HFFc6 (cell line): ENCODE measurements at regions not wholly inside any gene's neighbourhood (a gene's known extent, or its start where the extent isn't known, plus 50 kb on each side); places are given as distances from the start of the nearest gene placed in this dataset.

ENCODE experiments used
- DNase-seq: peaks from one replicate; pipeline ENCODE4 v3.0.0-alpha.2; 2018
- H3K27ac Mint-ChIP-seq: 2 replicates; pipeline ENCODE4 v1.8.0; 2020; ENCODE audit warnings: mild to moderate bottlenecking, mixed read lengths
- H3K27me3 Mint-ChIP-seq: 2 replicates; pipeline ENCODE4 v1.8.0; 2021; ENCODE audit warnings: mild to moderate bottlenecking, moderate library complexity, mixed read lengths; ENCODE audit not compliant: insufficient read depth
- H3K36me3 Mint-ChIP-seq: 2 replicates; pipeline ENCODE4 v1.8.0; 2021; ENCODE audit warnings: low read depth, mixed read lengths
- H3K4me1 Mint-ChIP-seq: 2 replicates; pipeline ENCODE4 v1.8.0; 2020; ENCODE audit warnings: low read depth, mixed read lengths
- H3K4me3 Mint-ChIP-seq: 2 replicates; pipeline ENCODE4 v1.8.0; 2020; ENCODE audit warnings: mild to moderate bottlenecking, moderate library complexity, mixed read lengths
- H3K9me3 Mint-ChIP-seq: 2 replicates; pipeline ENCODE4 v1.8.0; 2020; ENCODE audit warnings: mild to moderate bottlenecking, mixed read lengths
- TF ChIP-seq, protein P1 (sequence below): fragments of 200-600 bp; sonication (generic); IDR thresholded peaks from 2 replicates; pipeline ENCODE4 v1.5.0; 2021; ENCODE audit warnings: antibody characterized with exemption, mild to moderate bottlenecking

GRCh38 chr10:57188846-57189245 is 827.8 kb upstream of the ZWINT start:
- Mint-ChIP-seq H3K27me3 (no peaks in the 10 kb centered on the region), H3K36me3 (no peaks in the 10 kb centered on the region), H3K4me1 (no peaks in the 10 kb centered on the region), H3K9me3 (peaks cover 19% of the 10 kb centered on the region), H3K27ac (no peak overlapping the region), H3K4me3 (no peak overlapping the region)
- DNase-seq, result no peak
- TF ChIP-seq, protein P1, sequence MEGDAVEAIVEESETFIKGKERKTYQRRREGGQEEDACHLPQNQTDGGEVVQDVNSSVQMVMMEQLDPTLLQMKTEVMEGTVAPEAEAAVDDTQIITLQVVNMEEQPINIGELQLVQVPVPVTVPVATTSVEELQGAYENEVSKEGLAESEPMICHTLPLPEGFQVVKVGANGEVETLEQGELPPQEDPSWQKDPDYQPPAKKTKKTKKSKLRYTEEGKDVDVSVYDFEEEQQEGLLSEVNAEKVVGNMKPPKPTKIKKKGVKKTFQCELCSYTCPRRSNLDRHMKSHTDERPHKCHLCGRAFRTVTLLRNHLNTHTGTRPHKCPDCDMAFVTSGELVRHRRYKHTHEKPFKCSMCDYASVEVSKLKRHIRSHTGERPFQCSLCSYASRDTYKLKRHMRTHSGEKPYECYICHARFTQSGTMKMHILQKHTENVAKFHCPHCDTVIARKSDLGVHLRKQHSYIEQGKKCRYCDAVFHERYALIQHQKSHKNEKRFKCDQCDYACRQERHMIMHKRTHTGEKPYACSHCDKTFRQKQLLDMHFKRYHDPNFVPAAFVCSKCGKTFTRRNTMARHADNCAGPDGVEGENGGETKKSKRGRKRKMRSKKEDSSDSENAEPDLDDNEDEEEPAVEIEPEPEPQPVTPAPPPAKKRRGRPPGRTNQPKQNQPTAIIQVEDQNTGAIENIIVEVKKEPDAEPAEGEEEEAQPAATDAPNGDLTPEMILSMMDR, result no peak

- Mint-ChIP-seq H3K4me1 (no peaks in the 10 kb centered on the region), H3K9me3 (peaks cover 10% of the 10 kb centered on the region), H3K27me3 (no peaks in the 10 kb centered on the region), H3K27ac (no peak overlapping the region), H3K4me3 (no peak overlapping the region), H3K36me3 (no peaks in the 10 kb centered on the region)
- DNase-seq, result no peak
- TF ChIP-seq, protein P1, result no peak
These were observed 825.1 kb upstream of the ZWINT start for GRCh38 chr10:57186201-57186600.

DNA sequence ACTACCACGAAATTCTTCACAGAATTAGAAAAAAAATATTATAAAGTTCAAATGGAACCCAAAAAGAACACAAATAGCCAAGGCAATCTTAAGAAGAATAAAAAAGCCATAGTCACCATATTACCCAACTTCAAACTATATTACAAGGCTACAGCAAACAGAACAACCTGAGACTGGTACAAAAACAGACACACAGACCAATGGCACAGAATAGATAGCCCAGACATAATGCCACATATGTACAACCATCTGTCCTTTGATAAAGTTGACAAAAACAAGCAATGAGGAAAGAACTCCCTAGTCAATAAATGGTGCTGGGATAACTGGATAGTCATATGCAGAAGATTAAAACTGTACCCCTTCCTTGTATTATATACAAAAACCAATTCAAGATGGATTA is 808.5 kb upstream of the ZWINT start:
- Mint-ChIP-seq H3K9me3 (peaks cover 22% of the 10 kb centered on the region), H3K27ac (no peak overlapping the region), H3K4me1 (no peaks in the 10 kb centered on the region), H3K36me3 (no peaks in the 10 kb centered on the region), H3K27me3 (no peaks in the 10 kb centered on the region), H3K4me3 (no peak overlapping the region)
- DNase-seq, result no peak
- TF ChIP-seq, protein P1, result no peak

- DNase-seq, result no peak
- Mint-ChIP-seq H3K4me3 (no peak overlapping the region), H3K27me3 (no peaks in the 10 kb centered on the region), H3K4me1 (no peaks in the 10 kb centered on the region), H3K9me3 (peaks cover 29% of the 10 kb centered on the region), H3K27ac (no peak overlapping the region), H3K36me3 (no peaks in the 10 kb centered on the region)
- TF ChIP-seq, protein P1, result no peak
These were observed 807.7 kb upstream of the ZWINT start for GRCh38 chr10:57168611-57169240.

DNA sequence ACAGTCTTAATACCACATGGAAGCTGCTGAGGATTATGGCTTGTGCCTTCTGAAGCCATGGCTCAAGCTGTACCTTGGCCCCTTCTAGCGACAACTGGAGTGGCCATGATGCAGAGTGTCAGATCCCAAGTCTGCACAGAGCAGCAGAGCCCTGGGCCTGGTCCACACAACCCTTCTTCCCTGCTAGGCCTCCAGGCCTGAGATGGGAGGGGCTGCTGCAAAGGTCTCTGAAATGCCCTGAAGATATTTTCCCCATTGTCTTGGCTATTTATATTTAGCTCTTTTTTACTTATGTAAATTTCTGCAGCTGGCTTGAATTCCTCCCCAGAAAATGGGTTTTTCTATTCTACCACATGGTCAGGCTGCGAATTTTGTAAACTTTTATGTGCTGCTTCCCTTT is 804.6 kb upstream of the ZWINT start:
- Mint-ChIP-seq H3K9me3 (peaks cover 41% of the 10 kb centered on the region), H3K27me3 (no peaks in the 10 kb centered on the region), H3K4me1 (no peaks in the 10 kb centered on the region), H3K4me3 (no peak overlapping the region), H3K36me3 (0 out of 2 replicates have a peak, but pooled peaks cover 4% of the 10 kb centered on the region), H3K27ac (no peak overlapping the region)
- TF ChIP-seq, protein P1, result no peak
- no peak for DNase-seq
